ENCODE measurements at regions not wholly inside any gene's neighbourhood (a gene's known extent, or its start where the extent isn't known, plus 50 kb on each side); places are given as distances from the start of the nearest gene placed in this dataset.
"Not testable (repeated sequence)": the region's sequence is repeated elsewhere in the genome, so short reads cannot be mapped to it uniquely, and the experiment has no call there.

DNA sequence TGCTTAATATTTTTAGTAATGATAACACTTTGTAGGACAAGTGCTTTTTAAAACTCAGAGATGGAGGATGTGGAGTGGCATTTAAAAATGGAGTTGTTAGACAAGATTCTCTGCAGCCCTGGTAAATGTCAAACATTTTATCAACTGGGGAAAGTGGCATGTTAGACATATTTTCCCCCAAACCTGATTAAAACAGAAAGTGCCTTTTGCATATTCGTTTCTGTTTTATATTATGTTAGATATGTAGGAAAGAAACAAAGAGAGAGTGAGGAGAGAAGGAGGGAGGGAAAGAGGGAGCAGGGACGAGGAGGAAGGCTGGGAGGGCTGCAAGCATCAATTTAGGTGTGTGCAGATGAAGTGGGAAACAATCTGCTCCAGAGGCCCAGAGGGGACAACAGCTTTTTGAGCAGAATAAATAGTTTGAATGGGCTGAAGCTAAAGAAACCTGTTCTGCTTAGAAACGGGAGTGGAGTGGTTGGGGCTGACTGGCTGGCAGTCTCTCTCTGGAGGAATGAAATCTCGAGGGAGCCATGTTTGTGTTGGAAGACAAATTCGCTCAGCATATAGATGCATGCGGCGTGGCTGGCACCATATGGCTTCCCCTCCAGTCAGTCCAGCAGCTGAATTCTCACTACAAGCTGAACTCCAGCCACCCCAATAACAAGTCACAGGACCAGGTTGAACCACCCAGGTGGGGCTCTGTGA lies 502.2 kb downstream of the AJAP1 start:
- no peak for DNase-seq

- DNase-seq = no peak
These were observed 497.1 kb downstream of the AJAP1 start for GRCh38 chr1:5151511-5151910.

- DNase-seq = no peak
These were observed 495.8 kb downstream of the AJAP1 start for GRCh38 chr1:5150191-5150590.

- DNase-seq = no peak
These were observed 493.4 kb downstream of the AJAP1 start for GRCh38 chr1:5147806-5148205.

DNA sequence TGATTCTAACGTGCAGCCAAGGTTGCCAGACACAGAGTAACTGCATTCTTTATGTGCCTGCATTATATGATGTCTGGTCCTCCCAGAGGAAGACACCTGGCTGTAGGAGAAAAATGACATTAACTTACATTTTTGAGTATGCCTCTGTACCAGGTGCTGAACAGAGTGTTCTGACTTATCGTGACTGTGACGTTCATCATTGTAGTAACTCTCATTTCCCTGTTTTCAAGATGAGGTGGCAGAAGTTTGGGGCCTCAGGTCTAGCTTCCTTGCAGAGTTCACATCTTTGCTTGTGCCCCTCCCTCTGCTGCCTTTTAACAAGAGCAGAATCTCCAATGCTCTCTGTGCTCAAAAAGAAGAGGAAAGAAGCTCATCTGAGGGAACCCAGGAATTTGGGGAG lies 488.0 kb downstream of the AJAP1 start:
- no peak for DNase-seq

DNA sequence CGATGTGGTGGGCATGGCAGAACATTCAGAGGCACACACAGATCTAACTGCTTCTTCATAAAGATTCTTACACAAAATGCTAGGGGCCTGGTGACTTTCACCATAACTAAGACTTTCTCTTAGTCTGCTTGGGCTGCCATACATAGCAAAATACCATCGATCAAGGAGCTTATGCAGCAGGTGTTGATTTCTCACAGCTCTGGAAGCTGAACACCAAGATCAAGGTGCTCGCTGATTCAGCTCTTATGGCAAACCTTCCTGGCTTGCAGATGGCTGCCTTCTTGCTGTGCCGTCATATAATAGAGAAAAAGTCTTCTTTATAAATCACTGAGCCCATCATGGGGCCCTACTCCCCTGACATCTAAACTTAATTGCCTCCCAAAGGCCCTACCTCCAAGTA lies 487.3 kb downstream of the AJAP1 start:
- DNase-seq = no peak

GRCh38 chr1:5140962-5141361 lies 486.6 kb downstream of the AJAP1 start:
- no peak for DNase-seq

- DNase-seq = no peak
These were observed 485.7 kb downstream of the AJAP1 start for GRCh38 chr1:5140136-5140535.

- DNase-seq = no peak
These were observed 475.4 kb downstream of the AJAP1 start for GRCh38 chr1:5129746-5130355.

- DNase-seq = no peak
These were observed 470.8 kb downstream of the AJAP1 start for GRCh38 chr1:5125208-5125607.

DNA sequence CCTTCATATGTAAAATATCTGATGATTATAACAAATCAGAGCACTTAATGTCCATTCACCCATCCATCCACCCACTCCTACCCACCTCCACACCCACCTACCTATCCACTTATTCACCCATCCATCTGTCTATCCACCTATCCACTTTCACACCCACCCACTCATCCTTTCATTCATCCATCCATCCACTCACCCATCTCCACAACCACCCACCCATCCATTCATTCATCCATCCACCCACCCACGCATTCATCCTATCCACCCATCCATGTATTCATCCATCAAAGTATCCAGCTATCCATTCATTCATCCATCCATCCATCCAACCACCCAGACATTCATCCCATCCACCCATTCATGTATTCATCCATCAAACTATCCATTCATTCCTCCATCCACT lies 466.1 kb downstream of the AJAP1 start:
- DNase-seq = no peak

DNA sequence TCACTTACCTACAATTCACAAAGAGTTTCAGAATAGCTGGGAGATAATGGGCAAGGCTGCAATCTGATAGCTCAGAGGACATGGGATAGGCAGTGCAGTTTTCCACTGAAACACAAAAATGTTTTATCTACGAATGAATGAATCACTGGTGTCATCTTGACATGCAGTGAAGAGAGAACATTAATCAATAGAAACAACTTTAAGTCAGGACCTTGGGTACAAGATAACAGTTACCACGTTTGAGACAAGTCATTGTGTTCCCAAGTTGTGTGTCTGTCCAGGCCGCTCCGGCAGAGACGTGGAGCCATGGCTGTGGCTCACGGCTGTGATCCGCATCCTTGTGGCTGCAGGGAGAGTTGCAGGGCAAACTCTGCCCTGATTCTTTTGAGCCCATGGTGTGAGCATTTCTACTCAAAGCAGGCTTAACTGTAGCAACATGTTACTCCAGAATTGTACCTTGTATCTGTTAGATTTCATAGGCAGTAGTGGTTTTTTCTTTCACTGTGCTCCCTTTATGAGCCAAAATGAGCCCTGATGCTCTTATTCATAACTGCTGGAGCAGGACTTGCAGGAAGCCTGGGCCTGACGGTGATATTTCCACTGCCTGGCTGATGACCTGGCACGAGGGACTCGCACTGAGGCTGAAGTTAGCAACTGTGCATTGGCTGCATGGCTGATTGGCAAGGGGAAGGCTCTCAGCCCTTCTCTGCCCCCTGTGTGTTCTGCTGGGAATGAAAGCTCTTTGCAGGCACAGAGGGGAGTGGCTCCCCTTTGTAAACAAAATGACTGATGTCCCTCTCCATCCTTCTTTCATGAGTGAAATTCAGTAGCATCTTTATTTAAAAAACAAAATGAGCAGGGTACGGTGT lies 465.2 kb downstream of the AJAP1 start:
- no peak for DNase-seq

GRCh38 chr1:5118771-5119170 lies 464.4 kb downstream of the AJAP1 start:
- not testable (repeated sequence) for DNase-seq

- not testable (repeated sequence) for DNase-seq
These were observed 463.9 kb downstream of the AJAP1 start for GRCh38 chr1:5118292-5118691.

DNA sequence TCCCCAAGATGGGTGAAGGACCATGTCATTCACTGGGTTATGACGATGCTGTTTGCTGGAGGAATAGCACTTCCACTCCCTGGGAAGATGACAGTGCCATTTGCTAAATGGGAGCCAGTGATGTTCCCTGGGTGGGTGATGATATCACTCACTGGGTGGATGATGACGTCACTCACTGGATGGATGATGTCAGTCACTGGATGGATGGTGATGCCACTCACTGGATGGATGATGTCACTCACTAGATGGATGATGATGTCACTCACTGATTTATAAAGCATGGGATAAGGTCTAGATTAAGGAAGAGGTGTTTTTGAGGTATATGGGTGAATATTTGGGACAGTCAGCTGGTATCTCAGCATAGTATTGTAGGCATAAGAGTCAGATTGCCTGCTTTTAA lies 457.2 kb downstream of the AJAP1 start:
- DNase-seq = no peak

GRCh38 chr1:5110508-5110907 lies 456.1 kb downstream of the AJAP1 start:
- no peak for DNase-seq

- DNase-seq = no peak
These were observed 455.2 kb downstream of the AJAP1 start for GRCh38 chr1:5109633-5110032.

GRCh38 chr1:5108740-5109139 lies 454.3 kb downstream of the AJAP1 start:
- no peak for DNase-seq

- DNase-seq = no peak
These were observed 451.3 kb downstream of the AJAP1 start for GRCh38 chr1:5105744-5106143.

DNA sequence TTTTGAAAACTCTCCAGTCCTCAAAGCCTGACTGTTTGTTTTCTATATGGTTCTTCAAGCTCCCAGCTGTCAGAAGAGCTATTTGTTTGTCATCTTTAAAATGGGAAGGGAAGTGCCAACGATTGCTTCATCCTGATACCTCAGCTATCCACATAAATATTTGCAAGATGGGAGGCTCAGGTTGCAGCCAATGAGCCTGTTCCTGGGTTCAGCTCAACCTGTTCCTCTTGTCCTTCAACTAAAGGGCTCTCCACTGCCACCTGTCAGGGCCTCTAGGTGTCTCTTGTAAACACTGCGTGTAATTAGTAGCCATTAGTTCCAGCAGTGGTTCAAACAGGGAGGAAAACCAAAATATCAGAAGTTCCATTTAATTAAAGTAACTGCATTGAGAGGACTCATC lies 445.1 kb downstream of the AJAP1 start:
- no peak for DNase-seq

DNA sequence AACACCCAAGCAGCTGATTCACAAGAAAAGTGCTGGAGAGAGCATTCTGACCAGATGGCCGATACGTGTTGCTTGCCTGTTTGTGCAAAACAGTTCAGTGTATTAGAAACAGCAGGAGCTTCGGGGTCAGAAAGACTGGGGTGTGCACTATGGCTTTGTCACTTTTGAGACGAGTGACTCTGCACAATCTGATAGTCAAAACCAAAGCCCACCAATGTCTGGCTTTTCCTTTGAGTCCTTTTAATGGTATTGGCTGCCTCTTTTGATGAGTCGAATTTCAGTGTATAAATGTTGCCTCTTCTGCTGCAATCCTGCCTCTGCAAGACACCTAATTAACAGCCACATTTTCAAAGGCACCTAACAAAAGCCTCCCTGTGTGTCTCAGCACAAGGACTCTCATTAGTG lies 444.6 kb downstream of the AJAP1 start:
- no peak for DNase-seq

- no peak for DNase-seq
These were observed 438.6 kb downstream of the AJAP1 start for GRCh38 chr1:5093042-5093441.

- DNase-seq = no peak
These were observed 430.3 kb downstream of the AJAP1 start for GRCh38 chr1:5084676-5085075.

- no peak for DNase-seq
These were observed 412.8 kb downstream of the AJAP1 start for GRCh38 chr1:5067246-5067645.

All from NK-92 treated with Interleukin-12 subunit alpha and Interleukin-12 subunit beta, amount 100 ng/mL, for 24 hours (cell line).